T-helper 2 cell treated with Interferon-gamma antibody and Interleukin-4, amounts not matched to agents 100 ng/mL and 5 ng/mL, for 36 hours (primary cell): ENCODE measurements at regions not wholly inside any gene's neighbourhood (a gene's known extent, or its start where the extent isn't known, plus 50 kb on each side); places are given as distances from the start of the nearest gene placed in this dataset.
"Not testable (repeated sequence)": the region's sequence is repeated elsewhere in the genome, so short reads cannot be mapped to it uniquely, and the experiment has no call there.

Experiments used
- intact Hi-C: fragments of 100-400 bp; cut with micrococcal nuclease; formaldehyde crosslinking; loops from one replicate; pipeline ENCODE4 v1.15.1; 2023

DNA sequence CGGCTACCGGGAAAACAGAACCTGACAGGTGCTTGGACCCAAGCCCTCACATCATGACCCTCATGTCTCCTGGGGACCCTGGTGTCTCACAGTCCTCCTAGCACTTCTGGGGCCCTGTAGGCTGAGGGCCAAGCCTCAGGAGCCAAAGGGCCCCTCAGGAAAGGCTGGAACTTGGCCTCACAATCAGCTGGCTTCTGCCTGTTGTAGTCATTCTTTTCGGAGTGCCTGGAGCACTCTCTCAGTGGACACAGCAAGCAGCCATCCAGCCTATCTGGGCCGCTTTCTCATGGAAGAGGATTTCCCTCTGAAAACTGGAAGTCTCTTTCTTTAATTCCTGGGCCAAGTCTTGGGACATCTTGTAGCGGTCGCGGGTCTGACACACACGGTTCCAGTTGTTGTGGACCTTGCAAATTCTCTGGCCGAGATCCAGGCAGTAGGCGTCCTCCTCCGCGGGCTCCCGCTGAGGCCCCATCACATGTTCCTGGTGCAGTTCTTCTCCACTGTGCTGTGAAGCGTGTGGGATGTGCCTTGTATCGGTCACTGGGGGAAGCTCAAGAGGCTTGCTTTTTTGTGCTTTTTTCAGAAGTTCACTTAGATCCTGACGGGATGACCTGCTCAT, 169.3 kb downstream of the EMP1 start:
- intact Hi-C loops, result loop anchor here (10.0 kb wide), 1 partner anchor 799 kb away; no protein-coding TSS in a partner anchor

DNA sequence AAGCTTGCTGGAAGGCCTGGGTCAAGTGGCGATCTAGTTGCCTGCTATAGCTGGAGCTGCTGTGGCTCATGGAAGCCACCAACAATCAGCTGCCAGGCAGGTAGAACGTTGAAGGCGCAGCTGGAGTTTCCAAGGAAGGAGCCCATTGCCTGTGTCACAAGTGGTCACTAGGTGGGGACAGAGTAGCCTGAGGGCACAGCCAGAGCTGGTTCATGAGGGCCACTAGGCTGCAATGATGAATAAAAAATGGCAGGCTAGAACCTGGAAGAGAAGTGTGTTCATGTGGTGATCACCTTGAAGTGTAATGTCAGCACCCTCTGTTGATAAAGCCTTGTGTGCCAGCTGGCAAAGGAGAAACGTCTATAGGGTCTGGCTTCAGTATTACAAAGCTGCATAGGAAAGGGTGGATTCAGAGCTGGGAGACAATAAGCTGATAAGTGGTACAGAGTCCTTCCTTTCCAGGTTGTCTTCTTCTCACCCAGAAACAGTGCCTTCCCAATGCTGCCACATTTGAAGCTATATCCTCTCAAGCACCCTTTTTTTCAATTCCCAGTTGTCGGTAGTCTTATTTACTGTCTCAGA, 165.8 kb downstream of the EMP1 start:
- intact Hi-C loops, result loop anchor here (10.0 kb wide), 1 partner anchor 802 kb away; no protein-coding TSS in a partner anchor

DNA sequence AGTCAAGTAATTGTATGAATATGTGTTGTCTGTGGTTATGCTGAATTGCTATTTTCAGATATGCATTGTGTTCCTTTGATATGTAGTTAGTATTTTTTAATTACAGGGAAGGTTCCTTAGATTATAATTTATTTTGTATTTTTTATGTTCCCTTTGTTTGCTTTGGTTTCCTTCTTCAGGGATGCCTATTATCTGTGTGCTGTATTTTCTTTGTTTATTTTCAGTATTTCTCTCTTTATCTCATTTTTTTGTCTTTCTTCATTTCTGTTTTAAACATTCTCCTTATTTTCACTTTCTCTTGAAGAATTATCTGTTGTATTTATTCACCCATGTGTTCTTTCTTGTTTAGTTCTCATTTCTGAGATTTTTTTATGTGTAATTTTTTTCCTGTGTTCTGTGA, 163.1 kb downstream of the EMP1 start:
- intact Hi-C loops, result loop anchor here (10.0 kb wide), 1 partner anchor 805 kb away; no protein-coding TSS in a partner anchor

DNA sequence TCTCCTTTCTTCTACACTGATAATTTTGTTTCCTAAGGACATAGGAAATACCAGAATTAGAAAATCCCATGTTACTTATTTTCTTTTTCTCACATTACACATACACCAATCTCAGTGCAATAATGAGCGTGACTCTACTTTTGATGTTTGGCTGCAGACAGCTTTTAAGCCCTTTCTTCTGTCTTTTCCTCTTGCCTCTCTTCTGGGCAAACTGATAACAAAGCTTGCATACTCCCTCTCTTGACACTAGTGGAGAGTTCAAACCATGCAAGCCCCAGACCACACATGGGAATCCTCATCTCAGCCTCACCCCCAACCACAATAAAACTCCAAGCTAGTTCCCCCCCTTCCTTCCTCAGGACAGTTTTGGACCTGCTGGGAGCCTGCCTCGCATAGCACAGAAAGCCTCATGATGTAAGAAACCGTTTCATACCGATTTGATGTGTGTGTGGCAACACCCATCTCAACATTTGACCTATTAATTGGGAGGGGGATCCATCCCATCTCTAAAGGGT, 161.9 kb downstream of the EMP1 start:
- intact Hi-C loops, result no loop called here

DNA sequence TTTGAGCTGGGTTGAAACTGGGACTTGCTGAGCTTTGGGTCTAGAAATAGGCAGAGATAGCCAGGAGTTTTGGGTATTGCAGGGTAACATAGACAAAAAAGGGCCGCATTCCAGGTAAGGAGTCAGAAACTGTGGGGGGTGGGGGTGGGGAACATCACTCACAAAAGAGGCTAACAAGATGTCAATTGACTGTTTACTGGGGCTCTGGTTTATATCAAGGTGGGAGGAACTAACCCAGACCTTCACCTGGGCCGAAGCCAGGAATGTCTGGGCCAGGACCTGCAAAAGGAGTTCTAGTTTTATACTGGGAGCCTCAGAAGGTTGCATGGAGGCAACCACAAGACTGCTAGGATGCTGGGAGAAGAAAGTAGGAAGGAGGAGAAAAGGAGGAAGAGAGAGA, 154.4 kb downstream of the EMP1 start:
- intact Hi-C loops, result no loop called here

DNA sequence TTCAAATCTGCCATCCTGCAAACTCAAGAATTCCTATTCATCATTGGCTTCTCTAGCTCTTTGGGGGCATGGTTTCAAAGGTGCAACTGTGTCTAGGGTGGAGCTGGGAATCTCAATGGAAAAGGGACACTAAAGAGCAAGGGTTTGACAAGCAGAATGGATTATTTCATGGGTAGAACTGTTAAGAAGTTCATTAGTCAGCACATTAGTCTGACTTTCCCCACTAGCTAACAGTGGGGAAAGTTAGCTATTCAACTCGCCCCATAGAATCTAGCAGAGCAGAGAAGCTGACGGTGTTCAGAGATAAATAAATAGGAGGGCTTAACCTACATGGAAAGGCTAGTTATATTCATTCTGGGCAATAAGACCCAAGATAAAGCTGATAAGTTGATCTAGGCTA, 153.9 kb downstream of the EMP1 start:
- intact Hi-C loops, result no loop called here

DNA sequence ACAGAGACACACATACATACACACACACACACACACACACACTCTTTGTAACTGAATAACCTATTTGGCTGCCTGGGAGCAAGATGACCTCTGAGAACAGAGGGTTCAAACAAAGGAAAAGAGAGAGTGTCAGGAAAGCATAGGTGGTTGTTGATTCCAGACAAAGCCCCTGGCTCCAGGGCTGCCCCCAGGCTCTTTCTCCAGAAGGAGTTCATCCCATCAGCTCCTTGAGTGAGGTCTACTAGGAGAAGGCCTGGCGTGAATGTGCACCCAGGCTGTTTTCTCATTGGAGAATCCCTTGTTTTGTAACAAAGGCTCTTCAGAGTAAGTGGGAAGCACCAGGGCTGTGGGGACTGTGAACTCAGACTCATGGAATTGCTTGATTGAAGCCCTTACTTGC, 151.9 kb downstream of the EMP1 start:
- intact Hi-C loops, result no loop called here

DNA sequence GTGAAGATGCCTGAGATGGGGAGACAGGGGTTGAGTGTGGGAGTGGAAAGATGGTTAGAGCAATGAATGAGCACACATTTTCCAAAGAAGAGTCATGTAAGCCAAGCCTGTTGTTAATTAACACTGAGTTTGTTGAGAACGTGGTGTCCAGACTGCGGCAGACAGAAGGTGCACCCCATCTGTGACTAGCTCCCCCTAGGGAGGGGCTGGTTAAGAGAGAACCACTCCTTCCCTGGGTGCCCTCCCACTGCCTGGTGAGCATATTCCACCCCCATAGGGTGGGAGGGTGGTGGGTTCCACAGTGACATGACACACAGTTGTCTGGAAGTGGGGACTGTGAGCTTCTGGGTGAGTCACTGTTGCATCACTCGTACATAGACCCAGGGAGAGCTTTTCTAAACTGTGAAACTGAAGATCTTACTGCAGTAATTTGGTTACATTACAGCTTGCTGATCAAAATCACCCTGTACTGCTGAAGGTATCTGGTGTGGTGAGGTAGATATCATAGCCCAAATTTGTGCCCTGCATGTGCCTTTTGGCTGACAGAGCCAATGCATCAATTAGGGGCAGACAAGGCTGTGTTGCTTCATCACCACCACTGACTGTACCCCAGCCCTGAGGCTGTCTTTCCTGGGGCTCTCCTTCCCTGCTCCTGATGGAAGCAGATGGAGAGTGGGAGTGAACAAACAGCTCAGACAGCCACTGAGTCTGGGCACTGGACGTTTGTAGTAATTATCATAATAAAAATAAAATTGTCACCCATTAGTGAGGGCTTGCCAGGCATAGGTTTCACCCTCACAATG, 150.9 kb downstream of the EMP1 start:
- intact Hi-C loops, result no loop called here

DNA sequence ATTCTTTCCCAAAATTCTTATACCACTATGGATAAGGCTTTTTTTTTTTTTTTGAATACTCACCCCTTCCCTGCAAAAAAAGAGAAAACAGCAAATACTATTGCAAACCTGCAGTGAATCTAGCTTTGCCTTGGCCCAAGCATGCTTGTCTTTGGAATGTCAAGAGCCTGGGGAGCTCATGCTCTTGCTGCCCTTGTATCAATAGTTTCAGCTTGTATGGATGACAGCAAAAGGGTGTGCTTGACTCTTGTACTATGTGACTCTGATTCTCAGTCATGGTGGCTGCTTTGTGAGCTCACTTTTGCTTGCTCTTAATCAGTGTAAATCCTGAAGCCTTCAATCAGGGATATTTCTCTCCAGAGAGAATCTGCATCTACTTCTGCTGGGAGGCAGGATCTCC, 149.2 kb downstream of the EMP1 start:
- intact Hi-C loops, result no loop called here

DNA sequence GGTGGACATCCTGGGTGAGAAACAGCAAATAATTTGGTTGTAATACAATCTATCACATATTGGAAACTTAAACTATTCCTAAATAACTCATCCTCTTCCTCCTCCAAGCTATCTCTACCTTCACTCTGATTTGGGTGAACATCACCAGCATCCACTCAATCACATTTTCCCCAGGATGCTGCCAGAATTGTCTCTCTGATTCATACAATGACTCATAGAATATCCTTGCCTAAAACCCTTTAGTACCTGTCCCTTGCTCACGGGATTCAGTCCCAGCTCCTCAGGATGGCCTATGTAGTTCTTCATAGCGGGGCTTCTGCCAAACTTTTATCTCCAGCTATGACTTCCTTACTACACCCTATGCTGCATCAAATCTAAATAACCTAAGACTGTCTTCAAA, 146.8 kb downstream of the EMP1 start:
- intact Hi-C loops, result no loop called here

DNA sequence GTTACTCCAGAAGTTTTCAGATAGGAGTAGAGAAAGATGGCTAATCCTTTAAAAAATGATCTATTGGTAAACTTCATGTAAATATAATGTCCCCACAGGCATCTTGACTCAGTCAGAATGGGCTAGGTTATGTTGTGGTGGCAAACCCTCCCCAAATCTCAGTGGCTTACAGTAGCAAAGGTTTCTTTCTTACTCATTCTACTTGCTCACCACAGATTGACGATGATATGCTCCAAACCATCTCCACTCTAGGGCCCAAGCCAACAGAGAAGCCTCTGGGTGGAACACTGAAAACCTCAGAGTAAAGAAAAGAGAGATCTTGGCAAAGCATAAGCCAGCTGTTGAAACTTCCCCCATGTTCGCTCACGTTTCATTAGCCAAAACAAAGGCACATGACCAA, 146.4 kb downstream of the EMP1 start:
- intact Hi-C loops, result no loop called here

DNA sequence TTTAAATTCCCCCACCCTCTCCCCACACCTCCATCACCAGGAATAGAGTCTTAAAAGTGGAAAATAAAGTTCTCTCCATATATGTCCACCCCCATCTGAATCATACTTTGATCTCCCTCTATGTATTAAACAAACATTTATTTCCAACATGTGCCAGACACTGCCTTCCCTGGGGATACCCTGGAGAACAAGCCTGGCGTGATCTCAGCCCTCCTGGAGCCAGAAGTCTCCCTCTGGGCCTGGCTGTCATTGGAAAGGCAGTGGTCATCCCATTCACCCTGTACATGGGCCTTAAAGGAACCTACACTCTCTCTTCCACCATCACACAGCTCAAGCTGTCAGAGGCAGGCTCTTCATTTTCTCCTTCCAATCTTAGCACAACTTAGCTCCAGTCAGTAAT, 143.6 kb downstream of the EMP1 start:
- intact Hi-C loops, result no loop called here

DNA sequence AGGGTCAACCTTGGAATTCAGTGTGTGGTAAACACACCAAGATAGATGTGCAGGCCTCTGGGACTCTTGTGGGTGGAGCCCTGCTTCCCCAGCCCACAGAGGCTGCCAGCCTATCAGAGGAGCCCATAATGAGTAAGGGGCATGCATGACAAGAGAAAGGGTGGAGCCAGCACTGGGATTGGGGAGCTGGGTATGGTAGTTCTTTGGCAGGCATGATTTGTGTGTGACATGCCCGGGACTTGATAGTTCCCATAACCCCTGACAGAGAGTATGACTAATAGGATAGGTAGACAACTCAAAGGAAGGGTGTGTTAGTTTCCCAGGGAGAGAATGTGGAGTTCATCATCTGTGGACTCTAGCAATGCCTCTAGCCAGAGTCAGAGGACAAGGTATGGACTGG, 143.0 kb downstream of the EMP1 start:
- intact Hi-C loops, result no loop called here

DNA sequence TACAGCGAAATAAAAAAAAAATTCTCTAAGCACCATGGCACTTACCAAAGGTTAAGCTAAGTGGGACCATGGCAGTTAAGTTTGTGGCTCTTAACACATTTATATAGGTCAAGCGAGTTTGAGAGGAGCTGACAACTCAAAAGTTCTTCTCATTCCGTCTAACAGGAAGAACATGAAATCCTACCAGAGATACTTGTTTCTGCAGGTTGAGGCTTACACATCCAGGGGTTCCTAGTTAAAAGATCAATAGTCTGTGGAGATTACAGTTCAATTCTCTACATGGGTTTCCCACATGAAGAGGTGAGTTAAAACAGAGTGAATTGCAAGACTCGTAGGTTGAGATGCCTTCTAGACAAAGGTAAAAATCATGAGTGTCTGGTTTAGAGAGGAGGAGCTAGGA, 142.6 kb downstream of the EMP1 start:
- intact Hi-C loops, result no loop called here

DNA sequence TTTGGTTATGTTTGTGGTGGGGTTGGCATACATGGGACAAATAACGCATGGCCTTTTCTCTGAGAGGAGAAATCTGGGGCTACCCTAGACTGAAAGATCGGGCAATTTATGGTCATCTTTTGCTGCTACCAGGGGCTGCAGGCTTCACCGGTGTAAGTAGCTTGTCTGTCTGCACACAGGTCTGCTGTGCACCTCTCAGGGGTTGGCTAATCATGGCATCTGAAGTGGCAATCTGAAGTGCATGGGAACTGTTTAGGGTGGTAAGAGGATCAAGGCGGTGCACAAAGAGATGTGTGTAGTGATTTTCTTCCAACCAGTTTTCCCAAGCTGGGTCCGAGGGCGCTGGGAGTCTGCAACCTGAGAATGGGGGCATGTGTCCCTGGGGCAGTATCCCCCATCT, 141.3 kb downstream of the EMP1 start:
- intact Hi-C loops, result no loop called here

DNA sequence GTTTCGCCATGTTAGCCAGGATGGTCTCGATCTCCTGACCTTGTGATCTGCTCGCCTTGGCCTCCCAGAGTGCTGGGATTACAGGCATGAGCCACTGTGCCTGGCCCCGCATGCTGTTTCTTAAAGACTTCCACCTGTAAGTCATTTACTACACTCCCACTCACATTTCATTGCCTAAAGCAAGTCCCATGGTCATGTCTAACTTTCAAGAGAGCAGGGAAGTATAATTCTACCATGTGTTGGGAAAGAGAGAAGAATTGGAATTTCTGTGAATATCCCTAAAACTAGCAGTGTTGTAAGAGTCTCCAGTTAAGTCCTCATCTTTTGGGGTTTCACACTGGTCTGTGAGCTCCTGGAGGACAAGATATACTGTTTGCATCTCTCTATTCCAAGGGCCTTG, 139.7 kb downstream of the EMP1 start:
- intact Hi-C loops, result no loop called here

DNA sequence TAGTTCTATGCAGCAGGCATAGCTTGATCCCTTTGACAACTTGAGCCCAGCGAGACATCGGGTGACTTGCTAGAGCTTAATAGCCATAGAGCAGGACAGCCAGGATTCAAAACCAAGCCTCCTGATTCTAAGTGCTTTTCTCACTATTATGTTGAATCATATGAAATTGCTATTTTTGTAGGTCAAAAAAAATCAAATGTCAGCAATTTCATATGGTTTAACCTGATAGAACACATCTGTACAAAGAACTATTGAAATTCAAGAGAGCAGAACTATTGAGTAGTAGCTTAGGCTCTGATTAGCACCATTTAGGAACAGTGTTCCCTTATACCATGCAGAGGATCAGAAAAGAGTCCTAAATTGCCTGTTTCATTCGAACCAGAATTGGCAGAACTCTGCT, 132.0 kb downstream of the EMP1 start:
- intact Hi-C loops, result no loop called here

DNA sequence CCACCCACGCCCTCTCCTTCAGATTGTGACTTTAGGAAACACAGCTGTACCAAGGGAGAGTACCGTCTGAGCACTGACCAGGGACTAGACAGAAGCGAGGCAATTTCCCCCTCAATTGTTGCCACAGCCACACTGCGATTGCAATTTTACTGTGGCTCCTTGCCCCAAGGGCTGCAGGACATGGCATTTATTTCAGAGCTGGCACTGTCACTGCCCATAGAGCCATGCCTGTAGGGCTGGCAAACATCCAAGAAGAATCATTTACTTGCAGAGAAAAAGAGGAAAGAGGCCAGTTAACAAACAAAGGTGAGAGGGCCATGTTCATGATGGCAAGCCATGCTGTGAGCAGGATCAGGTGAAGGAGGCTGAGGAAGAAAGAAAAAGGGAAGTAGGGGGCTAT, 129.6 kb downstream of the EMP1 start:
- intact Hi-C loops, result no loop called here

DNA sequence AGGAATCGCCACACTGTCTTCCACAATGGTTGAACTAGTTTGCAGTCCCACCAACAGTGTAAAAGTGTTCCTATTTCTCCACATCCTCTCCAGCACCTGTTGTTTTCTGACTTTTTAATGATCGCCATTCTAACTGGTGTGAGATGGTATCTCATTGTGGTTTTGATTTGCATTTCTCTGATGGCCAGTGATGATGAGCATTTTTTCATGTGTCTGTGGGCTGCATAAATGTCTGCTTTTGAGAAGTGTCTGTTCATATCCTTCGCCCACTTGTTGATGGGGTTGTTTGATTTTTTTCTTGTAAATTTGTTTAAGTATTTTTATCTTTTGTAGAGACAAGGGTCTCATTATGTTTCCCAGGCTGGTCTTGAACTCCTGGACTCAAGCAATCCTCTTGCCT, 128.5 kb downstream of the EMP1 start:
- intact Hi-C loops, result not testable (repeated sequence)

DNA sequence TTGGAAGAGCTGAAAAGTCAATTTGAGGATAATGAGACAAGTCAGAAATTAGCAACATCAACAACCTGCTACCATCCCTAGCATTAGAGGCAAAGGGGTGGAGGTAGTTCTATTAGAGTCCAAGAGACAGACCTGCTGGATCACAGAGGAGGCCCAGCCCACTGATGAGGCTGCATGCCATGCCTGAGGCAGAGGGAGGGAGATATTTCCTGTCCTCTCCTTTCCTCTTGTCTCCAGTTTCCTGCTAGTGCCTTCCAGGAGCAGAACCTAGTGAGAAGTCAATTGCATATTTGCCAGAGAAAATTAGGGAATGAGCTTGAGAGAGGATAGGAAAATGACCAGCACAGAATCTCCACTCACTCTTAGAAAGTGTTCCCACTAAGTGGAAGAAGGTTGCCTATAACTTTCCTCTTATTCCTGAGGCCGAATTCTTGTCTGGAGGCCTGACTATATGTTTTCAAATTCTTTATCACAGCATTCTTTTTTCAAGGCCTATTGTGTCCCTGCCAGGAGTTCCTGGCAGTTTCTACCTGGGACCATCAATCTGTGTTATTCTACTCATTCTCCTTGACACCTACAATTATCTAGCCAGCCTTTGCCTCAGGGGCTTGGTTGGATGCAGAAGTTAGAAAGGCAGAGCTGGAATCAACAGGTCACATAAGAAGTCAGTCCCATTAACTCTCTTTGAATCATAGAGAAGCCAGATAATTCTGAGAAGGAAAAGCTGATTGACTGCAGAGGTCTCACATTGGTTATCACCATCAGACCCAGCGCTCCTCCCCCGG, 121.9 kb downstream of the EMP1 start:
- intact Hi-C loops, result no loop called here

DNA sequence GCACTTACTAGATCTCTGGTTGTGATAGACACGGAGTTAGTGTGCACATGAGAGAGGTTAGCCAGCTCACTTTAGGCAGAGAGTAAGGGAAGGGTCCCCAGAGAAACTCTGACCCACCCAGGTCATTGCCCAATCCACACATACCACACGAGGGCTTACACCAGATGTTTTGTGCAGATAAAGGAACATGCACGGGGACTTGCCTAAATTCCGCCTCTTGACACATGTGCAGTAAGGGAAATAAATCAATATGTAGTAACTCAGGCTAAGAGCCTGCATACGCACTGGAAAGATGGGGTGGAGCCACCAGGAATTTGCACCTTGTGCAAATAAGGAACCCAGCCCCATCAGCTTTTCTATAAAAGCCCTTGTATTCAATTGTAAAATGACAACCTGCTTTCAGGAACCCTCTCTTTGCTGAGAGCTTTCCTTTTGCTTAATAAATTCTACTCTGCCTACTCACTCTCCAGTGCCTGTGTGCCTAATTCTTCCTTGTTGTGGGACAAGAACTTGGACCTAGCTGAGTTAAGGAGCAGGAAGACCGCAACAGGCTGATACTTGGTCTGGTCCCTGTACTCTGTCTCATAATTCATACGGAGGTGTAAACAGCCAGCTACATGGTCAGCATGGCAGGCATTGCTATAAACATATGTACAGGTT, 120.2 kb downstream of the EMP1 start:
- intact Hi-C loops, result no loop called here
